HG02642 (cell line): ENCODE measurements at regions not wholly inside any gene's neighbourhood (a gene's known extent, or its start where the extent isn't known, plus 50 kb on each side); places are given as distances from the start of the nearest gene placed in this dataset.
"Not testable (repeated sequence)": the region's sequence is repeated elsewhere in the genome, so short reads cannot be mapped to it uniquely, and the experiment has no call there.

Source experiments
- ATAC-seq: cut with Tn5 transposase; IDR thresholded peaks from one replicate; pipeline ENCODE4 v1.9.1; 2021; ENCODE audit warnings: mild to moderate bottlenecking; ENCODE audit not compliant: unreplicated experiment, poor library complexity

- ATAC-seq = no peak
These were observed 136.8 kb upstream of the PRKD1 start for GRCh38 chr14:30064454-30064853.

- no peak for ATAC-seq
These were observed 141.9 kb upstream of the PRKD1 start for GRCh38 chr14:30069536-30069935.

GRCh38 chr14:30072454-30072853 lies 144.8 kb upstream of the PRKD1 start:
- not testable (repeated sequence) for ATAC-seq

DNA sequence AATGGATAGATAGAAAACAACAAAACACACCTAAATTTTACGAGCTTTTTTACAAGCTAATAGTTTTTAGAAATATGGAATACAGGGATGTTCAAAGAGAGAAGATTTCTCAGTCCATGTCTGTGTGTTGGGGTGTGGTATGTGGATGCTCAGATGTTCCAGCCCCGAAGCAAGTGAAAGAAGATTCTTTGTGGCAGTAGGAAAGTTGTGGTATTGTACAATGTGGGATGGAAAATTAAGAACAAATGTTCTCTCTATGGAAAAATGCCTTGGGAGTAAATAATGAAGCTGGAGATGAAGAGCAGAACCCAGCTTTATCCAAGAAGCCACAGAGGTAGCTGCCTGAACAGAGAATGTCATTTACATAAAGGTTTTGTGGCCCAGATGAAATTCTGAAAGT lies 150.3 kb upstream of the PRKD1 start:
- ATAC-seq = no peak

DNA sequence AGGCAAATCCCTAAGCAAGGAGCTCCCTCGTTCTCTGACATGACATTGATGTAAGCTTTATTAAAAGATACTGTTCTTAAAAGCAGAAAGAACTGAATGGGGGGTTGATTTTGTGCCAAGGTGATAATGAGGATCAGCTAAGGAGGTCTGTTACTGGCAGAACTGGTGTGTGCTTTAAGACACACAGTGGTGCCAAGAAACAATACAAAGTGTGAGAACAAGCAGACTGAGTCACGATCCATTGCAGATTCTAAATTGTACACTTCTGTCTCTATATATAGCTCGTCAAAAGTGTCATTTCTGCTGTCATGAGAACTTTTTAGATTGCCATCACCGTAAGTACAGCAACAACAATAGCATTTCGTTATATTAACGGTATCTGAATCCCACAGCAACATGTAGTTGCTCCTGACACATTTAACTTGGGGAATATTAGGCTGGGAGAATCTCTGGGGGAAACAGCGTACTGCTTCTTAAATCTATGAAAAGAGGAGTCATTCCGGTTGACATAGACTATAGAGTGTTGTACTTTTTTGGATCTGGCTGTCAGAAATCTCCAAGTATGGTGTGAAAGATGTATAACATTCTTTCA lies 151.3 kb upstream of the PRKD1 start:
- ATAC-seq = no peak

- ATAC-seq = no peak
These were observed 154.8 kb upstream of the PRKD1 start for GRCh38 chr14:30082486-30082885.

DNA sequence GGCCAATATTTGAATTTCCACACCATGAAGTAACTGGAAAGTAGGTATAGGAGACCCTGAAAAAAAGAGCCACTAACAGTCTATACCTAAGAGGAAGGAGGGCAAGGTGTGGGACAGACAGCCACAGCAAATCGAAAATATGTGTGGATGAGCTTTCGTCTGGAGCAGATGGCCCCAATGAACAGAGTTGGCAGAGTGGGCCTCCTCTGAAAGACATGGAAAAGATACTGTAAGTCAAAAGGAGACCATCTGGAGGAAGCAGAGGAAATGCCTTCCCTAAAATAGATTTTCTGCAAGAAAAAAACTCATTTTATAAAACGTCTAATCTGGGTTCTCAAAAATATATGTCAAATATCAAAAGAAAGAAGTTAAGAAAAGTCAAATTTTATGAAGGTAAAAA lies 157.2 kb upstream of the PRKD1 start:
- no peak for ATAC-seq

DNA sequence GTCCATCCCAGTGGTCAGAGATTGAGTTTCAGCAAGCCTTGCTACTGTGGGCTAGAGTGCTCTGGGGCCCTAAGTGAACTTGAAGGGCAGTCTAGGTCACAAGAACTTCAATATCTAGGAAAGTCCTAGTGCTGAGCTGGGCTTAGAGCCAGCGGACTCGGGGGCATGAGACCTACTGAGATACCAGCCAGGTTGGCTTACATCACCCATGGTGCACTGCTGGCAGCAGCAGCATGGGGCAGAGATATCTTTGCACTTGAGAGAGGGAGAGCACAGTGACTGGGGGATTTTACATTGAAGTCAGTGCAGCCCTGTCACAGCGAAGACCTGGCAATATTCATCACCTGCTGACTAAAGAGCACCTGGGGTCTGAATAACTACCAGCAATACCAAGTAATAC lies 158.3 kb upstream of the PRKD1 start:
- no peak for ATAC-seq

- ATAC-seq = no peak
These were observed 161.0 kb upstream of the PRKD1 start for GRCh38 chr14:30088620-30089019.

- no peak for ATAC-seq
These were observed 181.5 kb upstream of the PRKD1 start for GRCh38 chr14:30108975-30109700.

- no peak for ATAC-seq
These were observed 186.4 kb upstream of the PRKD1 start for GRCh38 chr14:30114051-30114450.

DNA sequence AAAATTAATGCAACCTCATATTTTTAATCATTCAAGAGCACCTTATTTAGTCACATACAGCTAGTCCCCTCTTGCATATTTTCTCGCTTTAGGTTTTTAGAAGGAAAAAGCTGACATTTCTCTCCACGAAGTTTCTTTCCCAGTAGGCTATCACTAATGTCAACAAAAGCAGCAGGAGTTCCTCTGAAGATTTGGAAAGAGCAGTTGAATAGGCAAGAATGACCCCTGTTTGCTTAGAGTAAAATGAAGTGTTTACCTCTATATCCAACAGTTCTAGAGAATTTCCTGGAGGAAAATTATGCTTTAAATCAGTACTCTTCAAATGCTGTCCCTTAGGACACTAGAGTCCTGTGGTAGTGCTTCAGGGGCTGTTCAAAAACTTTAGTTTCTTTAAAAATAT lies 188.1 kb upstream of the PRKD1 start:
- ATAC-seq = no peak

- ATAC-seq = no peak
These were observed 191.5 kb upstream of the PRKD1 start for GRCh38 chr14:30118992-30119640.

GRCh38 chr14:30125322-30125979 lies 197.8 kb upstream of the PRKD1 start:
- no peak for ATAC-seq

DNA sequence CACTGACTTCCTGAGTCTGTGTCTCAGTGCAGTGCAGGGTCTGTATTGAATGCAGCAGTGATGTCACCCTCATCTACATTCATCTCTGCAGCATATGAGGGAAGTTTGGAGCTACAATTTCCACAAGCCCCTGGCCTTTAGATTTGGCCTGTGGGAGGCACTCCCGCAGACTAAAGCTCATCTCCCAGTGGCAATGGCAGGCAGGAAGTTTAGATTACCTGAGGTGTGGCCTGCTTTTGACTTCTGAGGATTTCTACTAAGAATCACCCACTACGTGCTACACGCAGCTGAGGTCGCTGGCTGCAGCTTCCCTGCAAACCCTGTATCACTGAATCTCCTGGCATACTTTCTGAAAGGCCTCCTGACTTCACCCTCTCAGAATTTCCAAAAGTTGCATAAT lies 202.2 kb upstream of the PRKD1 start:
- ATAC-seq = no peak

GRCh38 chr14:30131581-30132097 lies 204.0 kb upstream of the PRKD1 start:
- ATAC-seq = no peak

GRCh38 chr14:30132196-30132595 lies 204.5 kb upstream of the PRKD1 start:
- no peak for ATAC-seq

DNA sequence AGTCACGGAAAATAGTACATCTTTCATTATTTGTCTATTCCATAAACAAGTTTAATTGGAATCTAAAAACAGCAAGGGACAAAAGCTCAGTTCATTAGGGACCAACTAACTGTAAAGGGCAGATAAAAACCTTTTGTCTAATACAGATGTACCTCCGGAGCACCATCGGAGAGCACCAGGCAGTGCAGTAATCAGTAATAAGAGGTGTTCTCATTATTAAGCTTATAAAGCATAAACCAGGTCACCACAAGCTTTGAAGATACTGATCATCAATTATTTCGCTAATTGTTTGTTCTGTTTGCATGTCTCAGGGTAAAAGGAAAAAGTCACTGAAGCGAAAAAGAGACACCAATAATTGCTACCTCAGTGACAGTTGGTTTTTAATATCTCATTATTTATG lies 207.3 kb upstream of the PRKD1 start:
- ATAC-seq = no peak

DNA sequence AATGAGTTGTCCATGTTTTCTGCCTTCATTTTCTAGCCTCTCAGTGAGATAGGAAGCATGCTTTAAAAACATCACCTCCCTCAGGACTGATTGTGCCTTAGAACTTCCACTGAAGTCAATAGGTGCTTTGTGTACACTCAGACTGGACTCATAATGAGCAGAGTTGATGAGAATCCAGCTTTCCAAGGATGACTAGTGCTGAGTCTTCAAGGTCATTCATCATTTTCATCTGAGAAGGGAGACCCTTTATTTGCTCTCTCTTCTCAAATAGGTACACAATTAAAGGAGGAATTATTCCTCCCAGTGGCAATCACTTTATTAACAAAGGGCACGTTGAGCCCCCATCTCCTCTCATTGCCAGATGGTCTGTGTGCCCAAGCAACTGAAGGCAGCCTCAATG lies 210.9 kb upstream of the PRKD1 start:
- ATAC-seq = no peak

- no peak for ATAC-seq
These were observed 214.6 kb upstream of the PRKD1 start for GRCh38 chr14:30142216-30142615.

- no peak for ATAC-seq
These were observed 216.0 kb upstream of the PRKD1 start for GRCh38 chr14:30143627-30144026.
